ENCODE measurements at regions not wholly inside any gene's neighbourhood (a gene's known extent, or its start where the extent isn't known, plus 50 kb on each side); places are given as distances from the start of the nearest gene placed in this dataset.

DNA sequence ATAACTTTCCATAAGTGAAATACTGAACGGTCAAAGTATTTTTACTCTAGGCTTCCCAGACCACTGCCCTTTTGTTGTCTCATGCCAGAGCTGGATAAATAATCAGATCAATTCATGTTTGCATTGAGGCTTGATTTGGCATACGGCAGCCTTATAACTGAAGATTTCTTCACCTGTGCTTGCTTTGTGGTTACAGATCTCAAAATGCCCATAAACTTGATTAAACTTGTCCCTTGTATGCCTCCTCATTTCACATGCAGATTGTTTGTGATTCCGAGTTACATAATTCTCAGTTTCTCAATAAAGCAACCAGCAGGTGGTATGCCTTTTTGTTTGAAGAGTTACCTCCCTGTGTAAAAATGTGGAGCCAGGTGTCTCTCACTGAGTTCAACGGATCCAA lies 211.4 kb upstream of the LRIG1 start:
- H3K79me2 ChIP-seq (ENCODE audit: insufficient read depth, low read depth, low read length) = no peaks in the 10 kb centered on the region
- no peaks in the 10 kb centered on the region for H3K4me1 ChIP-seq (ENCODE audit: insufficient read depth, low read length, poor library complexity, severe bottlenecking)
- H3K27ac ChIP-seq (ENCODE audit: low read depth, low read length, poor library complexity, severe bottlenecking) = no peak overlapping the region
- H3K4me2 ChIP-seq (ENCODE audit: low read length) = no peak overlapping the region
- H4K20me1 ChIP-seq (ENCODE audit: insufficient read depth, low read length) = no peaks in the 10 kb centered on the region
- TF ChIP-seq CTCF (conservative IDR thresholded peaks at IDR 0.05; ENCODE audit: low read length) (no peak), EZH2phosphoT487 (IDR thresholded peaks at IDR 0.05; ENCODE audit: borderline replicate concordance, low read depth, low read length) (no peak)
- no peaks in the 10 kb centered on the region for H3K9me2 ChIP-seq (ENCODE audit: insufficient read depth, low read length)
- ChIA-PET POLR2A (interaction anchor here (0.5 kb wide), 1 partner anchor 959 kb away, joined by 3 read pairs; no protein-coding TSS in a partner anchor), CTCF (ENCODE audit: unreplicated experiment) (no interaction called here)
- no peak overlapping the region for H2AFZ ChIP-seq (ENCODE audit: low read length)
- no peak overlapping the region for H3K4me3 ChIP-seq (ENCODE audit: low read depth, low read length, poor library complexity, severe bottlenecking)
- H3K9me3 ChIP-seq (ENCODE audit: low read length) = no peaks in the 10 kb centered on the region
- intact Hi-C loops (cut with micrococcal nuclease; ENCODE audit: unreplicated experiment) = no loop called here
- DNase-seq (ENCODE audit: low spot score) = no peak
- no peaks in the 10 kb centered on the region for H3K36me3 ChIP-seq (ENCODE audit: insufficient read depth, low read length)
- no TSS peak for BruUV-seq (replicated peaks)

DNA sequence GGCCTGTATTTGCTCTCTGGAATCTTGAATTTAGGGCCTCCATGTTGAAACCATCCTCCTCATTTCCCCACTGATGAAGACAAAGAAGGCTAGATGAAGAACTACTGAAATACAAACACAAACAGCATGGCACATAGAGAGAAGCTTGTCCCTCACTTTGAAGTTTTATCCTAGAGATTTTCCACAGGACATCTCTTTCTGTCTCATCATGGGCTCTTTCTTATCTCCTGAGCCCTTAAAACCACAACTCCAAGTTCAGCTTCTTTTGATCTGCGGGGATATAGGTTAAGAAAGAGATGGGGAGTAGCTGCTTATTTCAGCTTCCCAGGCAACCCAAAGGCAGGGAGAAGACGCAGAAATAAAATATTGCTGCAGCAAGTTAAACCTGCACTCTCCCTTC lies 213.1 kb upstream of the LRIG1 start:
- intact Hi-C loops (cut with micrococcal nuclease; ENCODE audit: unreplicated experiment) = no loop called here
- no peaks in the 10 kb centered on the region for H3K9me2 ChIP-seq (ENCODE audit: insufficient read depth, low read length)
- BruUV-seq (replicated peaks) = no TSS peak

GRCh38 chr3:66715806-66716205 lies 215.0 kb upstream of the LRIG1 start:
- Histone ChIP-seq H2AFZ (ENCODE audit: low read length) (no peak overlapping the region), H3K9me2 (ENCODE audit: insufficient read depth, low read length) (no peaks in the 10 kb centered on the region), H3K36me3 (ENCODE audit: insufficient read depth, low read length) (no peaks in the 10 kb centered on the region), H3K4me3 (ENCODE audit: low read depth, low read length, poor library complexity, severe bottlenecking) (no peak overlapping the region), H3K27ac (ENCODE audit: low read depth, low read length, poor library complexity, severe bottlenecking) (no peak overlapping the region), H3K4me2 (ENCODE audit: low read length) (no peak overlapping the region), H3K9me3 (ENCODE audit: low read length) (no peaks in the 10 kb centered on the region), H4K20me1 (ENCODE audit: insufficient read depth, low read length) (no peaks in the 10 kb centered on the region), H3K79me2 (ENCODE audit: insufficient read depth, low read depth, low read length) (no peaks in the 10 kb centered on the region), H3K4me1 (ENCODE audit: insufficient read depth, low read length, poor library complexity, severe bottlenecking) (no peaks in the 10 kb centered on the region)
- intact Hi-C loops (cut with micrococcal nuclease; ENCODE audit: unreplicated experiment) = no loop called here
- TF ChIP-seq CTCF (conservative IDR thresholded peaks at IDR 0.05; ENCODE audit: low read length) = no peak
- no peak for TF ChIP-seq EZH2phosphoT487 (IDR thresholded peaks at IDR 0.05; ENCODE audit: borderline replicate concordance, low read depth, low read length)
- BruUV-seq (replicated peaks) = no TSS peak
- ChIA-PET POLR2A (no interaction called here), CTCF (ENCODE audit: unreplicated experiment) (no interaction called here)
- no peak for DNase-seq (ENCODE audit: low spot score)

More for the DNA sequence above, 213.1 kb upstream of the LRIG1 start:
- H3K79me2 ChIP-seq (ENCODE audit: insufficient read depth, low read depth, low read length) = no peaks in the 10 kb centered on the region
- H4K20me1 ChIP-seq (ENCODE audit: insufficient read depth, low read length) = no peaks in the 10 kb centered on the region
- TF ChIP-seq EZH2phosphoT487 (IDR thresholded peaks at IDR 0.05; ENCODE audit: borderline replicate concordance, low read depth, low read length) = no peak
- no peak for TF ChIP-seq CTCF (conservative IDR thresholded peaks at IDR 0.05; ENCODE audit: low read length)
- no peaks in the 10 kb centered on the region for H3K36me3 ChIP-seq (ENCODE audit: insufficient read depth, low read length)
- H3K9me3 ChIP-seq (ENCODE audit: low read length) = no peaks in the 10 kb centered on the region
- ChIA-PET CTCF (ENCODE audit: unreplicated experiment) (no interaction called here), POLR2A (interaction anchor here (0.6 kb wide), 1 partner anchor 497 kb away, joined by 6 read pairs; no protein-coding TSS in a partner anchor)
- H3K4me2 ChIP-seq (ENCODE audit: low read length) = no peak overlapping the region
- H3K27ac ChIP-seq (ENCODE audit: low read depth, low read length, poor library complexity, severe bottlenecking) = no peak overlapping the region
- no peak overlapping the region for H2AFZ ChIP-seq (ENCODE audit: low read length)
- no peak for DNase-seq (ENCODE audit: low spot score)
- H3K4me1 ChIP-seq (ENCODE audit: insufficient read depth, low read length, poor library complexity, severe bottlenecking) = no peaks in the 10 kb centered on the region
- no peak overlapping the region for H3K4me3 ChIP-seq (ENCODE audit: low read depth, low read length, poor library complexity, severe bottlenecking)
